ENCODE measurements at regions not wholly inside any gene's neighbourhood (a gene's known extent, or its start where the extent isn't known, plus 50 kb on each side); places are given as distances from the start of the nearest gene placed in this dataset.

- H3K27me3 ChIP-seq (replicated peaks; ENCODE audit: insufficient read depth) = no peaks in the 10 kb centered on the region
- H3K4me3 ChIP-seq = no peak overlapping the region
- H3K4me1 ChIP-seq (ENCODE audit: control insufficient read depth in 1 of 2, low read depth in 2 of 2) = no peaks in the 10 kb centered on the region
- TF ChIP-seq CTCF (IDR thresholded peaks at IDR 0.05) = no peak
- no peaks in the 10 kb centered on the region for H3K9me3 ChIP-seq
- H3K36me3 ChIP-seq = no peaks in the 10 kb centered on the region
- ATAC-seq (ENCODE audit: insufficient number of reproducible peaks, low FRiP score, low read depth) = no peak
- DNase-seq (ENCODE audit: low spot score) = no peak
- no peak overlapping the region for H3K27ac ChIP-seq
Measured at GRCh38 chr1:99537886-99538617, 107.9 kb upstream of the PALMD start.

GRCh38 chr1:99538618-99538956 is 107.3 kb upstream of the PALMD start:
- no peaks in the 10 kb centered on the region for H3K36me3 ChIP-seq
- DNase-seq (ENCODE audit: low spot score) = no peak
- H3K9me3 ChIP-seq = no peaks in the 10 kb centered on the region
- H3K27ac ChIP-seq = no peak overlapping the region
- TF ChIP-seq CTCF (IDR thresholded peaks at IDR 0.05) = no peak
- no peak overlapping the region for H3K4me3 ChIP-seq
- no peak for ATAC-seq (ENCODE audit: insufficient number of reproducible peaks, low FRiP score, low read depth)
- H3K27me3 ChIP-seq (replicated peaks; ENCODE audit: insufficient read depth) = no peaks in the 10 kb centered on the region
- H3K4me1 ChIP-seq (ENCODE audit: control insufficient read depth in 1 of 2, low read depth in 2 of 2) = no peaks in the 10 kb centered on the region

- Histone ChIP-seq H3K4me3 (no peak overlapping the region), H3K9me3 (no peaks in the 10 kb centered on the region), H3K36me3 (no peaks in the 10 kb centered on the region), H3K4me1 (ENCODE audit: control insufficient read depth in 1 of 2, low read depth in 2 of 2) (no peaks in the 10 kb centered on the region), H3K27ac (no peak overlapping the region), H3K27me3 (replicated peaks; ENCODE audit: insufficient read depth) (no peaks in the 10 kb centered on the region)
- DNase-seq (ENCODE audit: low spot score) (no peak), ATAC-seq (ENCODE audit: insufficient number of reproducible peaks, low FRiP score, low read depth) (no peak)
- TF ChIP-seq CTCF (IDR thresholded peaks at IDR 0.05) = no peak
Measured at GRCh38 chr1:99539131-99539530, 106.8 kb upstream of the PALMD start.

GRCh38 chr1:99540744-99541143 is 105.2 kb upstream of the PALMD start:
- TF ChIP-seq CTCF (IDR thresholded peaks at IDR 0.05) = no peak

GRCh38 chr1:99544328-99544727 is 101.6 kb upstream of the PALMD start:
- H3K27me3 ChIP-seq (replicated peaks; ENCODE audit: insufficient read depth) = no peaks in the 10 kb centered on the region
- no peak overlapping the region for H3K4me3 ChIP-seq
- no peak for ATAC-seq (ENCODE audit: insufficient number of reproducible peaks, low FRiP score, low read depth)
- TF ChIP-seq CTCF (IDR thresholded peaks at IDR 0.05) = no peak
- no peak for DNase-seq (ENCODE audit: low spot score)
- no peaks in the 10 kb centered on the region for H3K4me1 ChIP-seq (ENCODE audit: control insufficient read depth in 1 of 2, low read depth in 2 of 2)
- no peaks in the 10 kb centered on the region for H3K9me3 ChIP-seq
- H3K27ac ChIP-seq = no peak overlapping the region
- H3K36me3 ChIP-seq = no peaks in the 10 kb centered on the region

More at GRCh38 chr1:99540744-99541143, 105.2 kb upstream of the PALMD start:
- H3K4me1 ChIP-seq (ENCODE audit: control insufficient read depth in 1 of 2, low read depth in 2 of 2) = no peaks in the 10 kb centered on the region
- ATAC-seq (ENCODE audit: insufficient number of reproducible peaks, low FRiP score, low read depth) (no peak), DNase-seq (ENCODE audit: low spot score) (no peak)
- H3K27ac ChIP-seq = no peak overlapping the region
- no peaks in the 10 kb centered on the region for H3K36me3 ChIP-seq
- no peak overlapping the region for H3K4me3 ChIP-seq
- H3K27me3 ChIP-seq (replicated peaks; ENCODE audit: insufficient read depth) = no peaks in the 10 kb centered on the region
- no peaks in the 10 kb centered on the region for H3K9me3 ChIP-seq

All from thoracic aorta (tissue), 2 donors.